Adrenal gland (tissue), 9 donors: ENCODE measurements at regions not wholly inside any gene's neighbourhood (a gene's known extent, or its start where the extent isn't known, plus 50 kb on each side); places are given as distances from the start of the nearest gene placed in this dataset.

Source experiments
- DNase-seq, 7 donors: peaks; one replicate each; pipeline ENCODE4 v3.0.0-alpha.2; 2019 to 2020
- H3K27ac ChIP-seq, 5 donors: fragments of 200-600 bp; sonication (generic) in 4 of 5; 1 replicate in 3 of 5; 2 replicates in 2 of 5; pipeline versions ENCODE4 v1.5.1 to v1.8.0; 2016 to 2020; ENCODE audit warnings: mild to moderate bottlenecking in 1 of 5
- H3K27me3 ChIP-seq: fragments of 200-600 bp; 2 replicates; pipeline ENCODE4 v1.8.0; 2021
- H3K36me3 ChIP-seq, 2 donors: fragments of 200-600 bp; replicated peaks in 1 of 2; 1 replicate in 1 of 2; 2 replicates in 1 of 2; pipeline versions ENCODE4 v1.5.1 to v1.8.0; 2018 to 2022
- H3K4me1 ChIP-seq, 2 donors: fragments of 200-600 bp; replicated peaks in 1 of 2; 1 replicate in 1 of 2; 2 replicates in 1 of 2; pipeline versions ENCODE4 v1.5.1 to v1.8.0; 2018 to 2021
- H3K4me3 ChIP-seq, 4 donors: fragments of 200-600 bp; sonication (generic) in 3 of 4; one replicate each; pipeline ENCODE4 v1.5.1; 2016 to 2018
- H3K9me3 ChIP-seq, 3 donors: fragments of 200-600 bp; sonication (generic) in 1 of 3; replicated peaks in 1 of 3; 1 replicate in 2 of 3; 2 replicates in 1 of 3; pipeline versions ENCODE4 v1.5.1 to v1.8.0; 2016 to 2021
- POLR2A ChIP-seq, 2 donors: fragments of 450-650 bp; IDR thresholded peaks; one replicate each; pipeline ENCODE4 v1.6.1; 2017; ENCODE audit warnings: antibody characterized with exemption in 2 of 2, mild to moderate bottlenecking in 2 of 2, moderate library complexity in 1 of 2
- WGBS, 4 donors: extraction: QIAGEN DNeasy Blood & Tissue Kit in 2 of 4; methylation state at CpG; one replicate each; pipeline versions ENCODE4 v1.1.5 to v1.1.7; 2013 to 2017; 5-methylcytosine and 5-hydroxymethylcytosine counted together
- intact Hi-C, 2 donors: fragments of 100-400 bp; cut with DNase I; formaldehyde crosslinking; loops; one replicate each; pipeline versions ENCODE4 v1.14.1 to v1.15.0; 2022 to 2023
- TF ChIP-seq, protein P1 (sequence below), 6 experiments: fragments of 450-650 bp in 4 of 6; fragments of 200-600 bp in 2 of 6; sonication (generic) in 1 of 6; IDR thresholded peaks; 1 replicate in 5 of 6; 2 replicates in 1 of 6; pipeline versions ENCODE4 v1.5.1 to v1.8.0; 2016 to 2021; ENCODE audit warnings: antibody characterized with exemption in 6 of 6, mild to moderate bottlenecking in 2 of 6, moderate library complexity in 1 of 6
- donor health status: healthy with polysubstance abuse.
- donor health status: Bipolar disorder and iron deficiency.
- donor health status: DM: yes; HTN: yes; CAD: no.
- donor health status: DM: no; HTN: no; CAD: no.
- donor health status: DM: no; HTN: no; CAD: no.

DNA sequence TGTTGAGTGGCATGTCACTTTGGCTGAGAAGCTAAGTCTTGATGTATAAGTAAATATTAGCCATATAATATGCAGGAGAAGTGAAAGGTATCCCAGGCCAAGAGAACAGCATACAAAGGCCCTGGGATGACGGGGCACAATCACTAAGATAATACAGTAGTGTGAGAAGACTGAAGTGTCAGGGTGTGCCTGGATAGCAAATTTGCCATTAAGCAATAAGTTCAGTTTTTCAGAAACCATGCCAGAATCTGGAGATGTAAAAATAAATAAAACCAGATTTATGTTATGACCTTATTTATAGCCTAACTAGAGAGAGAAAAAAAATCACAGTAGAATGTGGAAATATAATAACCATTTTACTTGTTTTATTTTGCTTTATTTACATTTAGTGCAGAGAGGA, 1858.7 kb upstream of the CELF4 start:
- Histone ChIP-seq H3K27me3 (no peaks in the 10 kb centered on the region), H3K4me1 (no peaks in the 10 kb centered on the region), H3K27ac (no peak overlapping the region), H3K4me3 (no peak overlapping the region), H3K9me3 (no peaks in the 10 kb centered on the region), H3K36me3 (no peaks in the 10 kb centered on the region)
- no peak for TF ChIP-seq POLR2A (IDR thresholded peaks at IDR 0.05)
- TF ChIP-seq, protein P1, sequence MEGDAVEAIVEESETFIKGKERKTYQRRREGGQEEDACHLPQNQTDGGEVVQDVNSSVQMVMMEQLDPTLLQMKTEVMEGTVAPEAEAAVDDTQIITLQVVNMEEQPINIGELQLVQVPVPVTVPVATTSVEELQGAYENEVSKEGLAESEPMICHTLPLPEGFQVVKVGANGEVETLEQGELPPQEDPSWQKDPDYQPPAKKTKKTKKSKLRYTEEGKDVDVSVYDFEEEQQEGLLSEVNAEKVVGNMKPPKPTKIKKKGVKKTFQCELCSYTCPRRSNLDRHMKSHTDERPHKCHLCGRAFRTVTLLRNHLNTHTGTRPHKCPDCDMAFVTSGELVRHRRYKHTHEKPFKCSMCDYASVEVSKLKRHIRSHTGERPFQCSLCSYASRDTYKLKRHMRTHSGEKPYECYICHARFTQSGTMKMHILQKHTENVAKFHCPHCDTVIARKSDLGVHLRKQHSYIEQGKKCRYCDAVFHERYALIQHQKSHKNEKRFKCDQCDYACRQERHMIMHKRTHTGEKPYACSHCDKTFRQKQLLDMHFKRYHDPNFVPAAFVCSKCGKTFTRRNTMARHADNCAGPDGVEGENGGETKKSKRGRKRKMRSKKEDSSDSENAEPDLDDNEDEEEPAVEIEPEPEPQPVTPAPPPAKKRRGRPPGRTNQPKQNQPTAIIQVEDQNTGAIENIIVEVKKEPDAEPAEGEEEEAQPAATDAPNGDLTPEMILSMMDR (IDR thresholded peaks at IDR 0.05): no peak
- no peak for DNase-seq
- intact Hi-C loops: no loop called here
- WGBS, 4 donors: 70 to 86% (median 78%) methylated on average over 1 of the region's 1 CpG

DNA sequence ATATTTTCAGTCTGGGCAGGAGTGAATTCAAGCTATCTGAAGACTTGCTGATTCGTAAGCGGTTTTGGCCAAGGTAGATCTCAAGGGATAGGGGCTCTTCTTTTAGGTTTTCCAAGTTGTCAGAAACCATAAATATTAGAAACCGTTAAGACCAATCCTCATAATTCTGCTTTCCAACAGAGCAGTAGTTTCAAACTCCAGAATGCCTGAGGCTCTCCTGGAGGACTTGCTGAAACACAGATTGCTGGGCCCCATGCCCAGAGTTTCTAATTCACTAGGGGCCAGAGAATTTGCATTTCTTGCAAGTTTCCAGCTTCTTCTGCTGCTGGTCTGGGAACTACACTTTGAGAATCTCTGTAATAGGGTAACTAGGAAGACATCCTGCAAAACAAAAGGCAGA, 1855.7 kb upstream of the CELF4 start:
- no peak for TF ChIP-seq POLR2A (IDR thresholded peaks at IDR 0.05)
- TF ChIP-seq, protein P1 (IDR thresholded peaks at IDR 0.05): no peak
- 76 to 95% (median 88%) methylated on average over 3 of the region's 3 CpGs for WGBS, 4 donors

DNA sequence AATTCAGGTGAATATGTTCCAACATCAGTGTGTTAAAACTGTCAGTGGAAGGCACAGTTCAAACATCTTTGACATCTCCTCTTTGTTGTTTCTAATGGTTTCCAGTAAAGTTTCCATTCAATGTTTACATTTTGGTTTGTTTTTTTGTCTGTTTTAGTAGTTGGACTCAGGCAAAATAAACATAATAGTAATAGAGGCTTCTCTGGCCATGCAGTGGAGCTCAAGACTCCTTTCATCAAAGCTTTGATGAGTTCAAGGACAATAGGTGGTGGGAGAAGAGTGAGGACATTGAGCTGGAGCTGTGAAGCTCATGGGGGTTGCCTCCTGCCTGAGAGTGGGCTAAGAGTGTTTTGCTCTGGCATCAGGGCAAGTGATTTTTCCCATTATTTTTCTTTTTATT, 1853.7 kb upstream of the CELF4 start:
- TF ChIP-seq, protein P1 (IDR thresholded peaks at IDR 0.05): no peak
- TF ChIP-seq POLR2A (IDR thresholded peaks at IDR 0.05): no peak
- no peaks in the 10 kb centered on the region for H3K9me3 ChIP-seq
- H3K4me1 ChIP-seq: no peaks in the 10 kb centered on the region
- no peaks in the 10 kb centered on the region for H3K36me3 ChIP-seq
- intact Hi-C loops: no loop called here
- H3K4me3 ChIP-seq: no peak overlapping the region
- H3K27ac ChIP-seq: no peak overlapping the region
- H3K27me3 ChIP-seq: no peaks in the 10 kb centered on the region
- no peak for DNase-seq

More for the DNA sequence above, 1855.7 kb upstream of the CELF4 start:
- intact Hi-C loops: no loop called here
- no peaks in the 10 kb centered on the region for H3K27me3 ChIP-seq
- no peaks in the 10 kb centered on the region for H3K36me3 ChIP-seq
- no peak overlapping the region for H3K27ac ChIP-seq
- H3K4me1 ChIP-seq: no peaks in the 10 kb centered on the region
- H3K9me3 ChIP-seq: no peaks in the 10 kb centered on the region
- no peak for DNase-seq
- no peak overlapping the region for H3K4me3 ChIP-seq

DNA sequence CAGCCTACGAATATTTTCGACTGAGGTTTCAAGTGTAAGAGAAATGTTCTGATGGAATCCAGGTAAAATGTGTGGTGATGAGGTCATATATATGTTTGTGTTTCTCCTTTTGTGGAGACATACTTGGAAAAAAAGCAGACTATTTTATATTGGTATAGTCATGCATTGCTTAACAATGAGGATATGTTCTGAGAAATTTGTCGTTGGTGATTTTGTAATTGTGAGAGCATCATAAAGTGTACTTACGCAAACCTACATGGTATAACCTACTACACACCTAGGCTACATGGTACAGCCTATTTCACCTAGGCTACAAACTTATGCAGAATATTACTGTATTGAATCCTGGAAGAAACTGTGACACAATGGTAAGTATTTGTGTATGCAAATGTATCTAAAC, 1849.9 kb upstream of the CELF4 start:
- WGBS, 4 donors: 85 to 93% (median 88%) methylated on average over 4 of the region's 4 CpGs
- H3K27me3 ChIP-seq: no peaks in the 10 kb centered on the region
- H3K36me3 ChIP-seq: no peaks in the 10 kb centered on the region
- DNase-seq: no peak
- no peaks in the 10 kb centered on the region for H3K9me3 ChIP-seq
- H3K4me3 ChIP-seq: no peak overlapping the region
- intact Hi-C loops: no loop called here
- H3K4me1 ChIP-seq: no peaks in the 10 kb centered on the region
- H3K27ac ChIP-seq: no peak overlapping the region
- TF ChIP-seq, protein P1 (IDR thresholded peaks at IDR 0.05): no peak
